ENCODE measurements at regions not wholly inside any gene's neighbourhood (a gene's known extent, or its start where the extent isn't known, plus 50 kb on each side); places are given as distances from the start of the nearest gene placed in this dataset.
"Not testable (repeated sequence)": the region's sequence is repeated elsewhere in the genome, so short reads cannot be mapped to it uniquely, and the experiment has no call there.

- not testable (repeated sequence) for H3K27me3 ChIP-seq (ENCODE audit: insufficient read depth, low read length); H3K4me1 ChIP-seq (ENCODE audit: insufficient read depth, low read length); H3K9me3 ChIP-seq (ENCODE audit: insufficient read depth, low read depth, low read length); H3K27ac ChIP-seq (ENCODE audit: low read depth, low read length); H3K36me3 ChIP-seq (ENCODE audit: insufficient read depth, low read length)
- H3K4me3 ChIP-seq (ENCODE audit: low read length) = peak overlapping the region; percentile 38
- WGBS = 57% methylated on average over 9 of the region's 9 CpGs
- H3K9ac ChIP-seq (ENCODE audit: low read depth, low read length) = peak overlapping the region; percentile 29; the same call in 1 of the 2 replicates
Measured at GRCh38 chr6:14301477-14301876, 183.9 kb downstream of the CD83 start.

DNA sequence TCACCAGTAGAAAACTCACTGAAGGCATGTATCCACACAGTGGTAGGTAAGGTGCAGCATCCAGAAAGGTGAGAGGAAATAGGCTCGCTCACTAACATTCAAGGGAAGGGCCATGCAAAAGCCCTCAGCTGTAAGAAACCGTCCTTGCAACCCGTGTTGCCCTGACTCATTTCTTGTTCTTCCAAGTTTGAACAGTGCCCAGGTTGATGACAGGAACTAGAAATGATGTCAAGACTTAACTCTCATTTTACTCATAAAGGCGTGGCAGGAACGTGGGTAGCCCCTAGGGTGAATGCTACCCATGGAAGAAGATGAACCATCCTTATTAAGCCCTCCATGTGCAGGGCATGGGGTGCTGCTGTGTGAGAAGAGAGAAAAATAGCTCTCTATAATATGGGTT is 187.6 kb downstream of the CD83 start:
- Histone ChIP-seq H3K36me3 (ENCODE audit: insufficient read depth, low read length) (no peaks in the 10 kb centered on the region; the same call in 1 of the 2 replicates), H3K9me3 (ENCODE audit: insufficient read depth, low read depth, low read length) (peaks cover 6% of the 10 kb centered on the region; the same call in 1 of the 2 replicates), H3K4me3 (ENCODE audit: low read length) (no peak overlapping the region), H3K27me3 (ENCODE audit: insufficient read depth, low read length) (no peaks in the 10 kb centered on the region), H3K27ac (ENCODE audit: low read depth, low read length) (no peak overlapping the region), H3K9ac (ENCODE audit: low read depth, low read length) (no peak overlapping the region), H3K4me1 (ENCODE audit: insufficient read depth, low read length) (peaks cover 8% of the 10 kb centered on the region)
- WGBS = 95% methylated on average over 5 of the region's 5 CpGs

DNA sequence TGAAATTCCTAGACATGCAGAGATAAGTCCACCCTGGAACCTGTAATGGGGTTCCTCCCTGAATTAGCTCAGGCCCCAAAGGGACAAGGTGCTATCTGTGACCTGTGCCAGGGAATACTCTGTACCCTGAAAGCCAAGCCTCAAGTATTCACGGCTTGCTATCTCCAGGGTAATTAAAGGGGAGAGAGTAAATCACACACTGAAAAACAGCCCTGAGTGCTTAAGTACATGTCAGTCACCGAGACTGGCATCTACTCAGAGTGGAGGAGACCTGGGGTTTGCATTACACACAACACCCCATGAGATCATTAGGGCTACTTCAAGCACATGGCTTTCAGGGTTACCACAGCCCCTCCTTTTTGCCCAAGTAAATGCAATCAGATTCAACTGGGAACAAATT is 188.1 kb downstream of the CD83 start:
- H3K36me3 ChIP-seq (ENCODE audit: insufficient read depth, low read length) = no peaks in the 10 kb centered on the region
- peaks cover 6% of the 10 kb centered on the region; the same call in 1 of the 2 replicates for H3K9me3 ChIP-seq (ENCODE audit: insufficient read depth, low read depth, low read length)
- WGBS = 75% methylated on average over 2 of the region's 2 CpGs
- peaks cover 8% of the 10 kb centered on the region for H3K4me1 ChIP-seq (ENCODE audit: insufficient read depth, low read length)
- no peak overlapping the region for H3K9ac ChIP-seq (ENCODE audit: low read depth, low read length)
- H3K4me3 ChIP-seq (ENCODE audit: low read length) = no peak overlapping the region
- no peak overlapping the region for H3K27ac ChIP-seq (ENCODE audit: low read depth, low read length)
- H3K27me3 ChIP-seq (ENCODE audit: insufficient read depth, low read length) = no peaks in the 10 kb centered on the region

- H3K9me3 ChIP-seq (ENCODE audit: insufficient read depth, low read depth, low read length) = peaks cover 6% of the 10 kb centered on the region; the same call in 1 of the 2 replicates
- H3K9ac ChIP-seq (ENCODE audit: low read depth, low read length) = no peak overlapping the region
- no peak overlapping the region for H3K27ac ChIP-seq (ENCODE audit: low read depth, low read length)
- no peaks in the 10 kb centered on the region for H3K36me3 ChIP-seq (ENCODE audit: insufficient read depth, low read length)
- H3K27me3 ChIP-seq (ENCODE audit: insufficient read depth, low read length) = no peaks in the 10 kb centered on the region
- H3K4me1 ChIP-seq (ENCODE audit: insufficient read depth, low read length) = peaks cover 8% of the 10 kb centered on the region
- WGBS = 92% methylated on average over 11 of the region's 11 CpGs
- no peak overlapping the region for H3K4me3 ChIP-seq (ENCODE audit: low read length)
Measured at GRCh38 chr6:14306151-14306906, 188.8 kb downstream of the CD83 start.

- H3K4me1 ChIP-seq (ENCODE audit: insufficient read depth, low read length) = peaks cover 8% of the 10 kb centered on the region
- WGBS = 91% methylated on average over 4 of the region's 4 CpGs
- no peaks in the 10 kb centered on the region for H3K36me3 ChIP-seq (ENCODE audit: insufficient read depth, low read length)
- H3K27me3 ChIP-seq (ENCODE audit: insufficient read depth, low read length) = no peaks in the 10 kb centered on the region
- no peak overlapping the region for H3K9ac ChIP-seq (ENCODE audit: low read depth, low read length)
- H3K27ac ChIP-seq (ENCODE audit: low read depth, low read length) = no peak overlapping the region
- H3K9me3 ChIP-seq (ENCODE audit: insufficient read depth, low read depth, low read length) = no peaks in the 10 kb centered on the region
- H3K4me3 ChIP-seq (ENCODE audit: low read length) = no peak overlapping the region
Measured at GRCh38 chr6:14309516-14309915, 191.9 kb downstream of the CD83 start.

GRCh38 chr6:14309951-14310445 is 192.4 kb downstream of the CD83 start:
- no peaks in the 10 kb centered on the region for H3K9me3 ChIP-seq (ENCODE audit: insufficient read depth, low read depth, low read length)
- no peak overlapping the region for H3K27ac ChIP-seq (ENCODE audit: low read depth, low read length)
- no peak overlapping the region for H3K4me3 ChIP-seq (ENCODE audit: low read length)
- no peak overlapping the region for H3K9ac ChIP-seq (ENCODE audit: low read depth, low read length)
- WGBS = 94% methylated on average over 7 of the region's 7 CpGs
- H3K36me3 ChIP-seq (ENCODE audit: insufficient read depth, low read length) = no peaks in the 10 kb centered on the region
- peaks cover 8% of the 10 kb centered on the region for H3K4me1 ChIP-seq (ENCODE audit: insufficient read depth, low read length)
- H3K27me3 ChIP-seq (ENCODE audit: insufficient read depth, low read length) = no peaks in the 10 kb centered on the region

- no peaks in the 10 kb centered on the region for H3K27me3 ChIP-seq (ENCODE audit: insufficient read depth, low read length)
- H3K36me3 ChIP-seq (ENCODE audit: insufficient read depth, low read length) = no peaks in the 10 kb centered on the region
- H3K9me3 ChIP-seq (ENCODE audit: insufficient read depth, low read depth, low read length) = no peaks in the 10 kb centered on the region
- WGBS = 85% methylated on average over 5 of the region's 5 CpGs
- H3K4me3 ChIP-seq (ENCODE audit: low read length) = no peak overlapping the region
- H3K9ac ChIP-seq (ENCODE audit: low read depth, low read length) = no peak overlapping the region
- H3K4me1 ChIP-seq (ENCODE audit: insufficient read depth, low read length) = peaks cover 3% of the 10 kb centered on the region
- H3K27ac ChIP-seq (ENCODE audit: low read depth, low read length) = no peak overlapping the region
Measured at GRCh38 chr6:14310960-14311359, 193.4 kb downstream of the CD83 start.

- Histone ChIP-seq H3K27me3 (ENCODE audit: insufficient read depth, low read length) (no peaks in the 10 kb centered on the region), H3K27ac (ENCODE audit: low read depth, low read length) (no peak overlapping the region), H3K4me3 (ENCODE audit: low read length) (no peak overlapping the region), H3K9me3 (ENCODE audit: insufficient read depth, low read depth, low read length) (no peaks in the 10 kb centered on the region), H3K4me1 (ENCODE audit: insufficient read depth, low read length) (peaks cover 5% of the 10 kb centered on the region), H3K36me3 (ENCODE audit: insufficient read depth, low read length) (no peaks in the 10 kb centered on the region), H3K9ac (ENCODE audit: low read depth, low read length) (no peak overlapping the region)
- WGBS = 96% methylated on average over 5 of the region's 6 CpGs
Measured at GRCh38 chr6:14312587-14312986, 195.0 kb downstream of the CD83 start.

GRCh38 chr6:14313248-14313647 is 195.7 kb downstream of the CD83 start:
- Histone ChIP-seq H3K36me3 (ENCODE audit: insufficient read depth, low read length) (no peaks in the 10 kb centered on the region), H3K9ac (ENCODE audit: low read depth, low read length) (no peak overlapping the region), H3K4me1 (ENCODE audit: insufficient read depth, low read length) (peaks cover 5% of the 10 kb centered on the region), H3K4me3 (ENCODE audit: low read length) (no peak overlapping the region), H3K27ac (ENCODE audit: low read depth, low read length) (no peak overlapping the region), H3K9me3 (ENCODE audit: insufficient read depth, low read depth, low read length) (no peaks in the 10 kb centered on the region), H3K27me3 (ENCODE audit: insufficient read depth, low read length) (no peaks in the 10 kb centered on the region)
- WGBS = 94% methylated on average over 2 of the region's 2 CpGs

- H3K27ac ChIP-seq (ENCODE audit: low read depth, low read length) = no peak overlapping the region
- no peak overlapping the region for H3K9ac ChIP-seq (ENCODE audit: low read depth, low read length)
- H3K36me3 ChIP-seq (ENCODE audit: insufficient read depth, low read length) = no peaks in the 10 kb centered on the region
- no peaks in the 10 kb centered on the region for H3K9me3 ChIP-seq (ENCODE audit: insufficient read depth, low read depth, low read length)
- H3K4me3 ChIP-seq (ENCODE audit: low read length) = no peak overlapping the region
- no peaks in the 10 kb centered on the region for H3K27me3 ChIP-seq (ENCODE audit: insufficient read depth, low read length)
- peaks cover 8% of the 10 kb centered on the region for H3K4me1 ChIP-seq (ENCODE audit: insufficient read depth, low read length)
Measured at GRCh38 chr6:14315353-14315752, 197.8 kb downstream of the CD83 start.

- Histone ChIP-seq H3K4me3 (ENCODE audit: low read length) (no peak overlapping the region), H3K27ac (ENCODE audit: low read depth, low read length) (no peak overlapping the region)
Measured at GRCh38 chr6:14316651-14317386, 199.2 kb downstream of the CD83 start.

More at GRCh38 chr6:14316651-14317386, 199.2 kb downstream of the CD83 start:
- Histone ChIP-seq H3K27me3 (ENCODE audit: insufficient read depth, low read length) (no peaks in the 10 kb centered on the region), H3K9me3 (ENCODE audit: insufficient read depth, low read depth, low read length) (no peaks in the 10 kb centered on the region), H3K9ac (ENCODE audit: low read depth, low read length) (no peak overlapping the region), H3K36me3 (ENCODE audit: insufficient read depth, low read length) (no peaks in the 10 kb centered on the region), H3K4me1 (ENCODE audit: insufficient read depth, low read length) (peaks cover 13% of the 10 kb centered on the region)
- WGBS = 75% methylated on average over 10 of the region's 10 CpGs
